ENCODE measurements at regions not wholly inside any gene's neighbourhood (a gene's known extent, or its start where the extent isn't known, plus 50 kb on each side); places are given as distances from the start of the nearest gene placed in this dataset.
A peak's percentile ranks its signal among the peaks of the same experiment; 100 is the strongest.
"Not testable (repeated sequence)": the region's sequence is repeated elsewhere in the genome, so short reads cannot be mapped to it uniquely, and the experiment has no call there.

- not testable (repeated sequence) for DNase-seq
Measured at GRCh38 chr13:54268013-54268695, 1239.5 kb downstream of the OLFM4 start.

DNA sequence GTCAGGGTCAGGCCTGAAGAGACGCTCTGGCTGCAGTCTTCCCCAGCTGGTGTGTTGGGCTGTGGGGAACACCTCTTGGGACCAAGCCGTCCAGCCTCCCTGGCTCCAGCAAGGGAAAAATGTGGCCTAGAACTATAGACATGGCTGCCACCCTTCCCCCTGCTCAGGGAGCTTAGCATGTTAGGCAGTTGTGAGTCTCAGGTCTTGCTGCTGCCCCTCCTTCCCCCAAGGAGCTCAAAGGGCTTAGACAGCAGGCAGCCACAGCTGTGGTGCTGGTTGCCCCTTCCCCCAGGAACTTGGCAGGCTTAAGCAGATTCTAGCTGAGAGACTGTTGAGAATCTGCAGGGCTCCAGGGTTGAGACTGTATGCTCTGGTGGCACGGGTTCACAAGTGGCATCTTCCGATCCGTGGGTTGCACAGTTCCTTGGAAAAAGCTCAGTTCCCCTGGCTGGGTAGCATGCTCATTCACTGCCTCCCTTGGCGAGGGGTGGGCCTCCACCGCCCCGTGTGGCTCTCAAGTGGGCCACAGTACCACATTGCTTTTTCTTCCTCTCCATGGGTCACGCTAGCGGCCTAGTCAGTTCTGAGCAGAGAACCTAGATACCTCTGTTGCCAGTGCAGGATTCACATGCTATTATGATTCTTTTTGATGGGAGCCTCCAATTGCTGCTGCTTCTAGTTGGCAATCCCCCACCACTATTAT is 1258.6 kb downstream of the OLFM4 start:
- DNase-seq = no peak

GRCh38 chr13:54301085-54301484 is 1272.5 kb downstream of the OLFM4 start:
- no peak for DNase-seq

DNA sequence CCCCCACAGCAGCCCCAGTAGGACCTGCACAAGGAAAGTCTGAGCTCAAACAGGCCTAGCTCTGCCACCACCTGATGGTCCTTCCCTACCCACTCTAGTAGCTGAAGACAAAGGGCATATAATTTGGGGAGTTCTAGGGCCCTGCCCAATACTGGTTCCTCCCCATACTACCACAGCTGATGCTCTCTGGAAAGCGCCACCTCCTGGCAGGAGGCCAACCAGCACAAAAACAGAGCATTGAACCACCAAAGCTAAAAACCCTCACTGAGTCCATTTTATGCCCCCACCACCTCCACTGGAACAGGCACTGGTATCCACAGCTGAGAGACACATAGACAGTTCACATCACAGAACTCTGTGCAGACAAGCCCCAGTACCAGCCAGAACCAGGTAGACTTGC is 1276.8 kb downstream of the OLFM4 start:
- DNase-seq = no peak

- DNase-seq = no peak
Measured at GRCh38 chr13:54312885-54313284, 1284.3 kb downstream of the OLFM4 start.

GRCh38 chr13:54317722-54318121 is 1289.1 kb downstream of the OLFM4 start:
- no peak for DNase-seq

- no peak for DNase-seq
Measured at GRCh38 chr13:54337540-54337939, 1308.9 kb downstream of the OLFM4 start.

DNA sequence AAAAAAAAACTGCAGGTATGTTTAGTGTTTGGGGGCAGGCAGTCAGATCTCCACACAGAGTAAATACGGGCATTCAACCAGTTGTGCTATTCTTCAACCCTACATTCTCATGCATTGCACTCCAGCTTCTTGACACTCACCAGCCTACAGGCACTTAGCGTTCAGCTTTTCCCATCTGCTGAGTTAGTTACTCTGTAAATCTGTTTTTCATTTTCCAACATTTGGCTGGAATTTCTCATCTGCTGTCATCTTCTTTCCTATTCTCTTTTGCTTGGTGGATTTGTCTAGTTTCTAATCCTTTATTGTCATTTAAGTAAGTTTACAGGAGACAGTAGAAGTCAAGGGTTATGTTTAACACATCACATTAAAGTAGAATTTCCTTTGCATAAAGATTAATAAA is 1318.9 kb downstream of the OLFM4 start:
- DNase-seq = no peak

GRCh38 chr13:54356209-54356608 is 1327.6 kb downstream of the OLFM4 start:
- DNase-seq = no peak

DNA sequence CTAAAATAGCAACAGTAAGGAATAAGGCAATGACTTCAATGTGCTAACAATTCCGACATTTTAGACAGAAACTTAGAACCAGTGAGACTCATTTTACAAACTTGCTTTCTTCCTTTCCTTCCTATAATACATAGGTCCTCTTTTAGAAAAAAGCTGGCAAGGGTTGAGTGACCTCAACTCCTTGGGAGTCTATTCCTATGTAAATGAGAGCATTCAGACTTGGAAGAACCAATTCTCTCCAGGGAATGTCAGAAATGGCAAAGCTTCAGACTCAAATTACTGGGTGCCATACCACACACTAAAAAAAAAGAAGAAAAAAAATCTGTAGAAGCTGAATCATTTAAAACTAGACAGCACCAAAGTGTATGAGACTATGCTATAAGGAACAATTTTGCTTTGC is 1328.2 kb downstream of the OLFM4 start:
- DNase-seq = no peak

DNA sequence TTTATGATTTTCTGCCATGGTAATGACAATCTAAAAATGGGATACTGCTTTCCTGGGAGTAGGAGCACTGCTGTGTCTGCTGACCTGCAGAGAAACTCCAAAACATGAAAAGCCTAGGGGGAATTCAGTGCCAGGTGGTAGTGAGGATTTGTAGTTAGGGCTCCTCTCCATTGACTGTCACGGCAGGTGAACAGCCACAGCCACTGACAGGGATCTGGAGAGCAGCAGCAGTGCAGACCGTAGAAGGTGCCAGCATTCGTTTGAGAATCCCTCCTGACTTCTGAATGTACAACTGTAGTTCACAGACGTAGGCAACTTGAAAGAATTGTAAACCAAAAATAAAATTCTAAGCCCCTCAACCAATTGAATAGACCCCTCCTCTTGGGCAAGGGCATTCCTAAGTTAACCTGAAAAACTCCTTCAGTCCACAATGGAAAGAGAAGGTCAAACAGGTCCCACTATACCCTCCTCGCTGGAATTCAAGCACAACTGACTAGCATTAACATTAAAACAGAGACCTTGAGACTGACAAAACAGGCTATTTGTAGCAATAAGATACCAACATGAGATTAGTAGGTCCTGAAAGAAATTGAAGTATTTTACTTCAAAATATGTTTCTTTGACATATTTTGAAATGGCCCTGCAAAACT is 1328.8 kb downstream of the OLFM4 start:
- peak; percentile 27 for DNase-seq

GRCh38 chr13:54361460-54361859 is 1332.8 kb downstream of the OLFM4 start:
- no peak for DNase-seq

DNA sequence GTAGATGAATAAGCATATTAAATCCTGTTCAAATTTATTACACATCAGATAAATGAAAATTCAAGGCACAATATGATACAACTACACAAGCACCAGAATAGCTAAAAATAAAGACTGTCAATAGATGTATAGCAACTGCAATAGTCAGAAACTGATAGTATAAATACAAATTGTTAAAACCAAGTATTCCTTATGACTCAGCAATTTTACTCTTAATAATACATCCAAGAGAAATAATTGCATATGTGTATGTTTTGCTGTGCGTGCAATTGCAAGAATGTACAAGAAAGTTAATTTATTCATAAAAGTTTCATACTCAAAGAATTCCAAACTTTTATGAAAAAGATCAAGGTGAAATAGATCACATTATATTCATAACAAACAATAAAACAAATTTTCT is 1338.1 kb downstream of the OLFM4 start:
- no peak for DNase-seq

GRCh38 chr13:54367639-54368271 is 1339.1 kb downstream of the OLFM4 start:
- no peak for DNase-seq

GRCh38 chr13:54368387-54368786 is 1339.8 kb downstream of the OLFM4 start:
- DNase-seq = no peak

DNA sequence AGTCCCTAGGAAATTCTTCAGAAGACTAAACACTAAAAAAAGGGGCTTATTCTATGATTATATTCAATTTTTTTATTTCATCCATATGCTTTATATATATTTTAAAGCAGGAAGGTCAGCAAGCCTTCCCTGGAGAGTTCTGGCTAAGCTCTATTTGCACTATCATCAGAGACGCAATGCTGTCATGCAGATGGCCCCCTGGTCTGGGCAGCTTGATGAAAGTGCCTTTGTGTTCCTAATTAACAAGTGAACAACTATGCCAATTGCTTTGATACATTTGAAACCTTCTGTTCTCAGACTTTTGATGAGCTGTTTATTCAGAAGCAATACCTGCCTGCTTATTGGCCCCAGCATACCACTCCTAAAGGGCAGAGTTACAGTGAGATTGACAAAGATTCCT is 1344.6 kb downstream of the OLFM4 start:
- DNase-seq = peak; percentile 81

DNA sequence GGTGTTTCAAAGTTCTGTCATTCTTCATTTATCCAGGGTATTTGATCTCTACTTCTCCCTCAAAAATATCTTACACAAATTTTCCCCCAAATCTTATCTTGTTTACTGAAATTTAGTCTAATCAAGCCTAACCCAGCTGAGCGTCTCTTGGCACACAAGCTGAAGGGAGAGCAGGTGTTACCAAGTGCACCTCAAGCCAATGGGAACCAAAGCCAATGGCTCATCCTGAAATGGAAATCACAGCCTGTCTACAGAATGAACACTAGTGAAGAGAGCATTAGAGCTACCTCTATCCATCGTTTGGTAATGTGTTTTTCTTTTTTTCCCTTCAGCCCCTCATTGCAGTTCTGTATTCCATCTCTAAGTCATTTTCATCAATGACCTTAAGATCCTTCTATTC is 1350.8 kb downstream of the OLFM4 start:
- DNase-seq = no peak

GRCh38 chr13:54383604-54384003 is 1355.0 kb downstream of the OLFM4 start:
- no peak for DNase-seq

- no peak for DNase-seq
Measured at GRCh38 chr13:54387625-54388024, 1359.0 kb downstream of the OLFM4 start.

- no peak for DNase-seq
Measured at GRCh38 chr13:54390841-54391240, 1362.2 kb downstream of the OLFM4 start.

DNA sequence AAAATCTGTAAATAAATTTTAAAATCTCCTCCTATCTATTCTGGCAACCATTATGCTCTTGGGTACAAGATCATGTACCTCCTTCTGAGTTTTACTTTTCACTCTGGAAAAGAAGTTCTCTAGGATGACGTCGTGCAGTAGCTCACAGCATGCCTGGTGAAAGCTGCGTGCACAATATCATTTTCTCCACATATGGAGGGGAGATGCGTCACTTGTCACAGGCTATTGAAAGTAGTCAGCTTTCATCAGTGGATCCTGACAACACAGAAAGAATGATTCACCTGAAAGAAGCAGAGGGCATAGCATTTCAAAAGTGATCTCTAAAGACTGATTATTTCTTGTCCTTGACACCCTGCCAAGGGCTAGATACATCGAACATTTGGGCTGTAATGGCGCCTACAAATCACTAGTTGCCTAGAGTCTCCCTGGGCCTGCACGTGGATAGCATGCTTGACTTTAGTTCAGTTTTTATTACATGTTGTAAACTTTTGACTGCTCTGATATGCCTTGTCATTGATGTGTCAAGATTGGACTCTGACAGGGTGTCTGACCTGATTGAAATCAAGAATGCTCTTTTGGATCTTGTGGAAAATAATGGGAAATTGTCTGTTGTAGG is 1365.6 kb downstream of the OLFM4 start:
- no peak for DNase-seq

- DNase-seq = no peak
Measured at GRCh38 chr13:54394908-54395307, 1366.3 kb downstream of the OLFM4 start.

GRCh38 chr13:54402495-54402894 is 1373.9 kb downstream of the OLFM4 start:
- DNase-seq = no peak
